H1 (cell line): ENCODE measurements at regions not wholly inside any gene's neighbourhood (a gene's known extent, or its start where the extent isn't known, plus 50 kb on each side); places are given as distances from the start of the nearest gene placed in this dataset.

Experiments used
- CTCF ChIA-PET: fragments of 300-600 bp; sonication (Branson Sonifier 250); formaldehyde crosslinking; loops from one replicate; lab custom pipeline; 2021; ENCODE audit not compliant: partially characterized antibody; lab: Charles Lee
- POLR2A ChIA-PET: fragments of 300-600 bp; sonication (Branson Sonifier 250); formaldehyde crosslinking; loops from one replicate; lab custom pipeline; 2021; ENCODE audit warnings: inconsistent platforms; ENCODE audit not compliant: partially characterized antibody; lab: Charles Lee
- DNase-seq, 2 experiments: peaks; one replicate each; pipeline versions ENCODE4 v3.0.0 to v3.0.0-alpha.2; 2010 to 2022; ENCODE audit warnings: low spot score in 2 of 2, low read depth in 1 of 2, mixed read lengths in 1 of 2
- FAIRE-seq: peaks from 2 replicates; lab custom pipeline; 2011; peaks lifted over from hg19 to GRCh38; lab: Jason Lieb, UNC
- H2AFZ ChIP-seq: 2 replicates; pipeline ENCODE4 v1.8.1; 2012; ENCODE audit warnings: low read length, inconsistent platforms
- H2AK5ac ChIP-seq: 2 replicates; pipeline ENCODE4 v1.6.1; 2013; ENCODE audit warnings: low read depth, low read length
- H2BK120ac ChIP-seq: replicated peaks from 2 replicates; pipeline ENCODE3; 2013; ENCODE audit warnings: low read depth, low read length, inconsistent platforms
- H2BK12ac ChIP-seq: 2 replicates; pipeline ENCODE4 v1.6.1; 2013; ENCODE audit warnings: low read depth, low read length
- H2BK15ac ChIP-seq: 2 replicates; pipeline ENCODE4 v1.6.1; 2013; ENCODE audit warnings: low read length
- H2BK20ac ChIP-seq: 2 replicates; pipeline ENCODE4 v1.6.1; 2013; ENCODE audit warnings: low read length
- H2BK5ac ChIP-seq: 2 replicates; pipeline ENCODE4 v1.6.1; 2013; ENCODE audit warnings: low read depth, low read length
- H3K14ac ChIP-seq: 2 replicates; pipeline ENCODE4 v1.6.1; 2013; ENCODE audit warnings: inconsistent platforms; ENCODE audit not compliant: insufficient read length
- H3K18ac ChIP-seq: 2 replicates; pipeline ENCODE4 v1.6.1; 2013; ENCODE audit warnings: low read length; ENCODE audit errors: extremely low read depth
- H3K23ac ChIP-seq: 2 replicates; pipeline ENCODE4 v1.6.1; 2013; ENCODE audit warnings: inconsistent platforms; ENCODE audit not compliant: insufficient read length
- H3K23me2 ChIP-seq: 2 replicates; pipeline ENCODE4 v1.6.1; 2013; ENCODE audit warnings: low read depth, low read length
- H3K27ac ChIP-seq: 2 replicates; pipeline ENCODE4 v1.6.1; 2011; ENCODE audit warnings: low read depth, low read length, inconsistent platforms
- H3K27me3 ChIP-seq, 4 experiments: replicated peaks in 1 of 4; 1 replicate in 1 of 4; 2 replicates in 3 of 4; pipeline versions ENCODE4 v1.6.1 to v1.8.1; 2011 to 2013; ENCODE audit warnings: low read length in 3 of 4, mild to moderate bottlenecking in 3 of 4, inconsistent platforms in 2 of 4, mixed read lengths in 2 of 4, moderate library complexity in 1 of 4; ENCODE audit not compliant: control insufficient read depth in 3 of 4, insufficient read depth in 3 of 4; ENCODE audit errors: extremely low read depth in 1 of 4
- H3K36me3 ChIP-seq, 4 experiments: 2 replicates each; pipeline versions ENCODE4 v1.6.1 to v1.8.1; 2011 to 2013; ENCODE audit warnings: mild to moderate bottlenecking in 4 of 4, low read length in 3 of 4, moderate library complexity in 2 of 4, control low read depth in 1 of 4, inconsistent platforms in 1 of 4; ENCODE audit not compliant: insufficient read depth in 4 of 4, control insufficient read depth in 2 of 4
- H3K4ac ChIP-seq: replicated peaks from 2 replicates; pipeline ENCODE3; 2013; ENCODE audit warnings: low read length, low read depth, mixed read lengths, inconsistent platforms; ENCODE audit not compliant: insufficient read length
- H3K4me1 ChIP-seq, 4 experiments: replicated peaks in 1 of 4; 1 replicate in 1 of 4; 2 replicates in 3 of 4; pipeline versions ENCODE4 v1.6.1 to v1.8.1; 2011 to 2013; ENCODE audit warnings: low read length in 3 of 4, inconsistent platforms in 2 of 4, mixed read lengths in 1 of 4; ENCODE audit not compliant: insufficient read depth in 4 of 4, control insufficient read depth in 3 of 4
- H3K4me2 ChIP-seq, 2 experiments: 2 replicates each; pipeline versions ENCODE4 v1.6.1 to v1.8.1; 2011 to 2013; ENCODE audit warnings: low read depth in 2 of 2, low read length in 2 of 2, control low read depth in 1 of 2, inconsistent platforms in 1 of 2, mild to moderate bottlenecking in 1 of 2; ENCODE audit not compliant: insufficient read depth in 1 of 2
- H3K4me3 ChIP-seq, 4 experiments: fragments of 200-600, 300-600 bp in 1 of 4; sonication (generic), shearing (Covaris generic), sonication (Bioruptor Twin) in 1 of 4; 2 replicates each; pipeline versions ENCODE4 v1.5.1 to v1.8.1; 2011 to 2016; ENCODE audit warnings: low read length in 4 of 4, low read depth in 3 of 4, control low read depth in 2 of 4, inconsistent platforms in 2 of 4, mild to moderate bottlenecking in 2 of 4, mixed read lengths in 1 of 4, moderate library complexity in 1 of 4; ENCODE audit not compliant: insufficient read depth in 2 of 4; ENCODE audit errors: extremely low read depth in 1 of 4
- H3K56ac ChIP-seq: replicated peaks from 2 replicates; pipeline ENCODE3; 2013; ENCODE audit warnings: low read depth, mild to moderate bottlenecking, mixed read lengths, low read length, inconsistent platforms; ENCODE audit not compliant: insufficient read length
- H3K79me1 ChIP-seq: 2 replicates; pipeline ENCODE4 v1.6.1; 2013; ENCODE audit warnings: low read depth, low read length, control low read depth
- H3K79me2 ChIP-seq, 2 experiments: 2 replicates each; pipeline versions ENCODE4 v1.6.1 to v1.8.1; 2012 to 2013; ENCODE audit warnings: low read length in 2 of 2, mild to moderate bottlenecking in 2 of 2, inconsistent platforms in 1 of 2; ENCODE audit not compliant: insufficient read depth in 2 of 2, control insufficient read depth in 1 of 2
- H3K9ac ChIP-seq, 4 experiments: replicated peaks in 1 of 4; 1 replicate in 1 of 4; 2 replicates in 3 of 4; pipeline versions ENCODE4 v1.6.1 to v1.8.1; 2011 to 2013; ENCODE audit warnings: low read depth in 3 of 4, low read length in 3 of 4, control low read depth in 2 of 4, mild to moderate bottlenecking in 2 of 4, moderate library complexity in 2 of 4, inconsistent platforms in 1 of 4; ENCODE audit errors: extremely low read depth in 1 of 4
- H3K9me3 ChIP-seq, 2 experiments: 2 replicates each; pipeline versions ENCODE4 v1.6.1 to v1.8.1; 2012 to 2013; ENCODE audit warnings: mild to moderate bottlenecking in 2 of 2, moderate library complexity in 2 of 2, control low read depth in 1 of 2, inconsistent platforms in 1 of 2, low read depth in 1 of 2, low read length in 1 of 2, mixed read lengths in 1 of 2; ENCODE audit not compliant: insufficient read depth in 2 of 2
- H4K20me1 ChIP-seq, 2 experiments: replicated peaks in 1 of 2; 2 replicates each; pipeline versions ENCODE3 to v1.8.1; 2011 to 2013; ENCODE audit warnings: inconsistent platforms in 2 of 2, low read length in 2 of 2, mild to moderate bottlenecking in 1 of 2; ENCODE audit not compliant: insufficient read depth in 2 of 2, control insufficient read depth in 1 of 2
- H4K5ac ChIP-seq: 2 replicates; pipeline ENCODE4 v1.6.1; 2013; ENCODE audit warnings: low read length, low read depth, mixed read lengths, inconsistent platforms; ENCODE audit not compliant: insufficient read length
- H4K8ac ChIP-seq: 2 replicates; pipeline ENCODE4 v1.8.0; 2013; ENCODE audit warnings: mild to moderate bottlenecking, moderate library complexity, low read length, inconsistent platforms; ENCODE audit not compliant: insufficient read depth; ENCODE audit errors: extremely low read depth
- H4K91ac ChIP-seq: replicated peaks from 2 replicates; pipeline ENCODE3; 2013; ENCODE audit warnings: low read length, mixed read lengths, inconsistent platforms; ENCODE audit not compliant: insufficient read length
- WGBS, 2 experiments: shearing (Covaris generic) in 1 of 2; methylation state at CpG; one replicate each; pipeline versions ENCODE4 v1.1.6 to v1.1.7; 2013 to 2015; ENCODE audit warnings: low lambda C conversion rate in 2 of 2, mixed read lengths in 2 of 2, inconsistent platforms in 1 of 2, low coverage in 1 of 2, missing lambda C conversion rate in 1 of 2; ENCODE audit not compliant: insufficient replicate concordance in 2 of 2, insufficient coverage in 1 of 2, insufficient read length in 1 of 2; ENCODE audit errors: extremely low coverage in 1 of 2, missing lambda C conversion rate in 1 of 2; 5-methylcytosine and 5-hydroxymethylcytosine counted together
- TF ChIP-seq, protein P1 (sequence below): IDR thresholded peaks from 2 replicates; pipeline ENCODE4 v1.6.1; 2011; ENCODE audit warnings: low read depth, mild to moderate bottlenecking, low read length; ENCODE audit not compliant: insufficient read depth

DNA sequence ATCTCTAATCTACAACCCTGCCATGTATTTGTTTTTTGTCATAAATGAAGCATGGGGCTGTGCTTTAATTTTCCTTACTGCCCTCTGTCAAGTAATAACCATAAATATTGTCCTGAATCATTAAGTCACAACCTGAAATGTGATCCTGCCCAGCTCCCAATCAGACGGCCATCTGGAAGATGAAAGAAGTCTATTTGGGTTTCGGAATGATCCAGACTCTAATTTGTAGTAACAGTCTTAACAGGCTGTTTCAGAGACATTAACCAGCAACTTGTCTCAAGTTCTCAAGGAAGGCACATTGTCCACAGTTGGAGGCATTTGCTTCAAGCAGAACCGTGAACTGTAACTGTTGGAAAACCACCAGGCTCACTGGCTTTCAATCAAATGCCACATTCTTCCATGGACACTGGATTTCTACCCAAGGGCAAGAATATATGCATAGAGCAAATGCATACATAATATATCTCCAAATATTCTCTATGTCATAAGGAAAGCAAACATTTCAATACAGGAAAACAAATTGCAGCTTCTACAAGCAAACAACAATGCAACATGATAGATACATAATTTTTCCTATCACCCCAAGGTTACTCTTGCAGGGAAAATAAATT, 405.2 kb upstream of the NPVF start:
- H4K5ac ChIP-seq = no peak overlapping the region
- H3K4me2 ChIP-seq = no peak overlapping the region
- no peak for FAIRE-seq
- H4K91ac ChIP-seq = no peak overlapping the region
- H2BK5ac ChIP-seq = no peak overlapping the region
- no peak overlapping the region for H3K56ac ChIP-seq
- H4K20me1 ChIP-seq = no peaks in the 10 kb centered on the region
- H4K8ac ChIP-seq = no peak overlapping the region
- no peak overlapping the region for H2BK15ac ChIP-seq
- no peak overlapping the region for H2BK12ac ChIP-seq
- ChIA-PET POLR2A (no interaction called here), CTCF (no interaction called here)
- no peak overlapping the region for H2AK5ac ChIP-seq
- H3K27me3 ChIP-seq = no peaks in the 10 kb centered on the region
- H3K23me2 ChIP-seq = no peaks in the 10 kb centered on the region; the same call in 1 of the 2 replicates
- H3K23ac ChIP-seq = no peak overlapping the region
- no peak overlapping the region for H2BK120ac ChIP-seq
- no peaks in the 10 kb centered on the region for H3K79me1 ChIP-seq
- H2AFZ ChIP-seq = no peak overlapping the region
- DNase-seq = no peak
- no peak overlapping the region for H3K4ac ChIP-seq
- H3K9ac ChIP-seq = no peak overlapping the region
- peaks cover 0 to 3% (median under 1%) of the 10 kb centered on the region in 4 experiments; a peak in 4 of 7 replicates for H3K4me1 ChIP-seq
- TF ChIP-seq, protein P1, sequence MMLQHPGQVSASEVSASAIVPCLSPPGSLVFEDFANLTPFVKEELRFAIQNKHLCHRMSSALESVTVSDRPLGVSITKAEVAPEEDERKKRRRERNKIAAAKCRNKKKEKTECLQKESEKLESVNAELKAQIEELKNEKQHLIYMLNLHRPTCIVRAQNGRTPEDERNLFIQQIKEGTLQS = no peak
- H3K27ac ChIP-seq = no peak overlapping the region
- no peak overlapping the region for H3K14ac ChIP-seq
- WGBS, 2 experiments = 93% methylated on average over 3 of the region's 3 CpGs; no CpG with 5 or more reads in 1 of the 2 experiments
- no peaks in the 10 kb centered on the region for H3K36me3 ChIP-seq
- H3K4me3 ChIP-seq = no peak overlapping the region
- no peak overlapping the region for H2BK20ac ChIP-seq
- no peaks in the 10 kb centered on the region for H3K9me3 ChIP-seq
- H3K79me2 ChIP-seq = no peaks in the 10 kb centered on the region
- H3K18ac ChIP-seq = no peak overlapping the region
